HG02571 (cell line): ENCODE measurements at regions not wholly inside any gene's neighbourhood (a gene's known extent, or its start where the extent isn't known, plus 50 kb on each side); places are given as distances from the start of the nearest gene placed in this dataset.
"Not testable (repeated sequence)": the region's sequence is repeated elsewhere in the genome, so short reads cannot be mapped to it uniquely, and the experiment has no call there.

Experiments used
- ATAC-seq: cut with Tn5 transposase; IDR thresholded peaks from one replicate; pipeline ENCODE4 v1.9.1; 2021; ENCODE audit warnings: mild to moderate bottlenecking, moderate library complexity; ENCODE audit not compliant: unreplicated experiment

DNA sequence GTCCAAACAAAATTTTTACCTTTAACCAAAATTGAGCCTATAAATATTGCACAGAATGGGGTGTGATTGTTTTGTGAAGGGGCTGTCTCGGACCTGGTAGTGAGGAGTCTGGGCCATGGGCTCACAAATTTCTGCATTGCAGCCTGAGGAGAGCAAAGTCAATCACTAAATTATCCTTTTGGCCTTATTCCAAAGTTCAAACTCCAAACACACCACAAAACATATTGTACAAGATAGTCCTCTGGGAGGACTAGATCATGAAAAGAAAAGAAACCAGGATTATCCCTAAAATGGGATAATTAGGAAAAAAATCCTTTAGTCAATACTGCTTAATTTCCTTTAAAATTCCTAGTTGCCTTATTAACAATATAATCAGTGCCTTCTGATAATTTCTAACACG lies 115.5 kb downstream of the BUB3 start:
- no peak for ATAC-seq

DNA sequence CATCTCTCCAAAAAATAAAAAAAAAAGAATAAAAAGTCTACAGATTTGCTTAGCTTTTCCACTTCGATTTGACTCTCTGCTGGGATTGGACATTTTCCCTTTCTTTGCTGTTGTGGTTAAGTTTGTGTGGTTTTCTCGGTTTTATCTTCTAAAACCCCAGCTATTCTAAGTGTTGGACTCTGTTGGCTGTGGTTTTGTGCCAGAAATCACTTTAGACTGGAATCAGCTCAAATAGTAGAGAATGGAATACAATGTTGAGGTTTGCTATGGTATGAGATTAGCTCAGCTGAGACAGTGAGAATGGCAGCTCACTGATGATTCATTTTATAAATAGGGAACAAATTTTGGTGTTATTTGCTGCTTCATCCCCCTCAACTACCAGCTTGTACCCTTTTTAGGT lies 116.0 kb downstream of the BUB3 start:
- ATAC-seq, result no peak

DNA sequence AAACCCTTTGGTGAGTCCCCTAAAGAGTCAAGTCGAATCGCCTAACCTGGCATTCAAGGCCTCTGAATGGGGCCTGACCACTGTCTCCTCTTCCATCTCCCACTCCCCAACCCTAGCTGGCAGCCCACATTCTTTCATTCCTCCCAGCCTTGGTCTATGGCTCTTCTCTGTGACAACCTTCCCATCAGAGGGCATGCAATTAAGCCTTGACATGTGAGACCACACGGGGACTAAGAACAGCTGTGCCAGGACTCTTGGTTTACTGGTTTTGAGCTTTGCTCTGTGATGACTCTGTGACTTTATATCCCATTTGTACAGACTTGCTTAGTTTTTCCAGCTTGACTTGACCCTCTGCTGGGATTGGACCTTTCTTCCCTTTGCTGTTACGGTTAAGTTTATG lies 116.6 kb downstream of the BUB3 start:
- ATAC-seq, result no peak

DNA sequence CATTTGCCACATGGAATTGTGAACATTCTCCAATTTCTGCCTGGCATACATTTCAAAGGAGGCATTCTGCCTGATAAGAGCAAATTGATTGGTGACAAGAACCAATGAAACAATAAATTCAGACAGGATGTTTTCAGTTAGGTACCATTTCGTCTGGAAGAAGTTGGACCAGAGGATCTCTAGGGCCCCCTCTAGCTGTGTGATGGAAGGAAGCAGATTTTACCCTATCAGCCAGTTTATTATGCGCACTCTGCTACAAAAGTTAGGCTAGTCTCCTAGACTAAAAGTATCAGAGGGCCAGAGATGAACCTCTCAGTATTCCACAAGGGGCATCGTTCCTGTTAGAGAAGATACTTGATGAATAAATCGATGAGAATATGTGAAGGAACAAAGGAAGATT lies 118.0 kb downstream of the BUB3 start:
- ATAC-seq, result no peak

DNA sequence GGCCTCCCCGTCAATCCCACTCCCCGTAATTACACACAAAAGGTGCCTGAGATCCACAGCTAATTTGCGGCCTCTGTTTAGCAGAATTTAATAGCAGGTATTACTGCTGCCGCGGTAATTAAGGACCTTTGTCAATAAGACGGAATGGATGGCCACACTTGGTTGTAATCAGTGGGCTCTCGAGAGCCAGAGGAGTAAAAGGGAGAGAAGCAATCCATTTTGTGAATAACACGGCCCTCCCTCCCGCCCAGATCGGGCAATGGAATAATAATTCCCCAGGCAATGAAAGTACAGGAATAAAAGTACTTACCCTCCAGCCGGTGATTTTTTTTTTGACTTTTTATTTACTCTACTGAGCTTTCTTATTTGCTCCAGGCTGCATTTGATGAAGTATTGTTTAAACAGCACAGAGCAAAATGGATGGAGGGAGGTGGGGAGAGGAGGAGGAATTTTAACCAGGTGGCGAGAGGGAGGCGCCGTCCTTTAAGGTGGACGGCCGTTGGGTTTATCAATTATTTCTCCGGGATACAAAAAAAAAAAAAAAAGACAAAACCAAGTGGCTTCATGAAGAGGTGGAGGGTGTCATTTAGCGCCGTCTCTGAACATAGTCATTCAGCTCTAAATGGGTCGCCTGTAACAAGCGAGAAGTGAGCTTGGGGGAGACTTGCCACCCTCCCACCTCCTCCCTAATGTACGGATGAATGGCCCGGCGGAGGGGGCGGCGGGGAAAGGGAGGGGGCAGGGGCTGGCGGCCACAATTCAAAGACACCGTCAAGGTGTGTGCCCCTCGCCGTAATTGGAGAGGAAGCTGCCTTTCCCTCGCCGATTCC lies 120.3 kb downstream of the BUB3 start:
- no peak for ATAC-seq

DNA sequence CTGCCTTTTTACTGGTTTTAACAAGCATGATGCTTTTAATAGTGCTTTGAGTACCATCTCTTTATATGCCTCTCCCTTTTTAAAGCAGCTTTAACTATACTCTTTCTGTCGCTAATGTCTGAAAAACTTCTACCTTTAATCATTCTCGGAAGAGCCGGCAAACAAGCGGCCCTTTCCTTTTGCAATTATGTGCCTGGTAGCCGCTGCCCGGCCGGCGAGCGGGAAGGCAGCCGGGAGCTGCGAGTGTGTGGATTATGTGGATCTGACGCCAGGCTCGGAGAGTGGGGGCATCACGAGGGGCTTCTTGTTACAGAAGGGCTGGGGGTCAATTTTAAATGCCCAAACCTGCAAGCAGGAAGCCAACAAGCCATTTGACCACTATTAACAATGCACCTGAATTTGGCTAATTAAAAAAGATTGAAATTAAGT lies 120.9 kb downstream of the BUB3 start:
- ATAC-seq, result no peak

DNA sequence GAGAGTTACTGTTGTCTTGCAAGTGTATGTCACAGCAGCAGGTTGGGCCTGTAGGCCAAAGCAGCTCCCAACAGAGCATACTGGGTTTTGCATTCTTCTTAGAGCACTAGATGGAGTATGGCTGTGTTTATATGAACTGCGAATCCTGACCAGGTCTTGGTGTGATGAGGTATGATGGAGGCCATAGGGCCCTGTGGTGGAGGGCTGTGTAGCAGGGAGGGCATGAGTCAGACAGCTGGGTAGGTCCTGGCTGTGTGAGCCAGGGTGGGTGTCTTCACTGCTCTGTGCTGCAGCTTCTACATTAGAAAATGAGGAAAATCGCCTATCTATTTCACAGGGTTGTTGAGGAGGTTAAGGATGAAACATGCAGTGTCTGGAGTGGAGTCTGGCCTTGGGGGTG lies 124.2 kb downstream of the BUB3 start:
- ATAC-seq, result no peak

DNA sequence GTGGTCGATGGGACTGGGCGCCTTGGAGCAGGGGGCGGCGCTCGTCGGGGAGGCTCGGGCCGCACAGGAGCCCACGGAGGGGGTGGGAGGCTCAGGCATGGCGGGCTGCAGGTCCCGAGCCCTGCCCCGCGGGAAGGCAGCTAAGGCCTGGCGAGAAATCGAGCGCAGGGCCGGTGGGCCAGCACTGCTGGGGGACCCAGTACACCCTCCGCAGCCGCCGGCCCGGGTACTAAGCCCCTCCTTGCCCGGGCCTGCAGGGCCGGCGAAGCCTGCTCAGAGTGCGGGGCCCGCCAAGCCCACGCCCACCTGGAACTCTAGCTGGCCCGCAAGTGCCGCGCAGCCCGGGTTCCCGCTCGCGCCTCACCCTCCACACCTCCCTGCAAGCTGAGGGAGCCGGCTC lies 129.2 kb downstream of the BUB3 start:
- ATAC-seq, result not testable (repeated sequence)

DNA sequence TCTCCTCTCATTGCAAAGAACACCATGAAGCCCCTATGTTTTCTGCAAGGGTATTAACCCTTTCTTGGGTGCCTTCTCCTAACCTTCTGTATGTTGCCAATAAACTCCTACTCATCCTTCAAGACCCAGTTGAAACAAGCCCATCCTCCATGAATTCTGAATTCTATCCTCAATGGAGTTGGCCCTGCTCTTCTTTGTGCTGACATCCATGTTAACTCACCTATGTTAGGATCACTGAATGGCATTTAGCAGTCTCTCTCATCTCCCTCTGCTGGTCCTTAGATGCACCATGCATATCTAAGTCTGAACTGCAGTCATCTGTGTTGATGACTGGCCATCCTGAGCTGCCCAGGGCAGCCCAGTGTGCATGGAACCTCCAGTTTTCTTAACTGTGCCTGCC lies 129.8 kb downstream of the BUB3 start:
- ATAC-seq, result no peak

DNA sequence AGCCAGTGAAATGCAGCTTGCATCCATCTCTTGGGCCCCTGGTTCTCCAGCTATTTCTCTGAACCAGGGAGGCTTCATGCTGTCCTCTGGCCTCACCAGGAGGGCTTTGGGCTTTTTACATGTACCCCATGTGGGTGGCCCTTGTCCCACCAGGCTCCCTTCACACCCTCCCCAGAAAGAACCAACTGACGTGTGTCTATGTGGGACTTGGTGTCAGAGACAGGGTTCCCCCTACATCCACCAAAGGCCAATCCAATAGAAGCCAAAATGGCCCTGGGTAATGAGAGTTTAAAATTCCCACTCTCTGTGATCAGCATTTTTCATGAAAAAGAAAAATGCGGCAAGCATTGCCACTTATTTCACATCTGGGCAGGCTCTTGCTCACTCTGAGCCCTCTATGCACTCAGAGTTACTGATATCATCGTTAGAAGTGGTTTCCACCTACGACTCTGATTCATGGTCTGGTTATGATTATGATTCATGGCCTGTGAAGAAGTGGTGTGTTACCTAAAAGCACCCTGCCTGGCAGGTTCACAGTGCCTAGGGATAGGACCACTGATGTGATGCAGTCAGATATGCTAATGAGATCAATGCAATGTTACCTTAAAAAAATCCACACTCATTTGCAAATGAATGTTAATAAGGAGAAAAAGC lies 133.5 kb downstream of the BUB3 start:
- ATAC-seq, result no peak

DNA sequence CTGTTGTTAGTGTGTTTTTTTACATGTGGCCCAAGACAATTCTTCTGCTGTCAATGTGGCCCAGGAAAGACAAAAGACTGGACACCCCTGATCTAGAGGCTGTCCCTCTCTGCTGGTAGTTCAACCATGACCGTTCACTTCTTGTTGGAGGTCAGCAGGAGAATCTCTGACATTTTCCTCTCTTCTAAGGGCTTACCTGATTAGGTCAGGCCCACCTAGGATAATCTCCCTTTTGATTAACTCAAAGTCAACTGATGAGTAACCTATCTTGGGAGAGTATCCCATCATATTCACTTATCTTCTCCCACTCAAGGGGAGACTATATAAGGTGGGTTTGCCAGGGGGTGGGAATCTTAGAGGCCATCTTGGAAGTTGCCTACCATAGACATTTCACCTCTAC lies 135.2 kb downstream of the BUB3 start:
- ATAC-seq, result no peak

DNA sequence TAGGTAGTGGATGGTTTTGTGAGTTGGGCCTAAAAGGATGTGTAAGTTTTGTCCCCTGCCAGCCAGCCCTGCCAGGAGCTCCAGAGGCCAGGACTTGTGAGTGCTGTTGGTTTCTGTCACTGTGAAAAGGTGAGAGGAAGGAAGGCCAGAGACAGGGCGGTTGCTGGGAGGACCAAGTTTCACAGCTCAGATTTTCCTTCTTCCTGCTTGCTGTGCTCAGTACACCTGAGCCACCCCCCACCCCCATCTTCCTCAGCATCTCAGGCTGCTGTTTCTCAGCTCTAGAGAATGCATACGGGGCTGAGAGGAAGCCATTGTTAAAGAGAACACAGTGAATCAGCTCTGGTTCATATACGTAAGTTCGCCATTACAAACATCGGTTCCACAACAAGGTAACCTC lies 139.9 kb downstream of the BUB3 start:
- ATAC-seq, result no peak

DNA sequence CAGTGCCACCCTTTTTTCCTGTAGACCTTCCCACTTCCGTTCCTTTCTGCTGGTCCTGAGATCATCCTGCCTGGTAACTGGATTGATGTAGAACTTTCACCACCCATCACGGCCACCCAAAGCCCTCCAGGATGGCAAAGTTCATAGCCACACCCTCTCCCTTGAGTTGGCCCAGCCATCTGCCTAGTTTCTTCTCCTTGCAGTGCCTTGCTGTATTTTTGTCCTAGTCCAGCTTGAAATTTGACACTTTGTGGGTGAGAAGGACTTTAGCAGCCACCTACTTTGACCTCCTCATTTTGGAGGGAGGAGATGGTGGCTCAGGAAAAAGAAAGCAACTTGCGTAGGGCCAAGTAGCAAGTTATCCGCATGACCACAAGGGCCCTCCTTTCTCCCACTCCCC lies 140.7 kb downstream of the BUB3 start:
- ATAC-seq, result no peak

DNA sequence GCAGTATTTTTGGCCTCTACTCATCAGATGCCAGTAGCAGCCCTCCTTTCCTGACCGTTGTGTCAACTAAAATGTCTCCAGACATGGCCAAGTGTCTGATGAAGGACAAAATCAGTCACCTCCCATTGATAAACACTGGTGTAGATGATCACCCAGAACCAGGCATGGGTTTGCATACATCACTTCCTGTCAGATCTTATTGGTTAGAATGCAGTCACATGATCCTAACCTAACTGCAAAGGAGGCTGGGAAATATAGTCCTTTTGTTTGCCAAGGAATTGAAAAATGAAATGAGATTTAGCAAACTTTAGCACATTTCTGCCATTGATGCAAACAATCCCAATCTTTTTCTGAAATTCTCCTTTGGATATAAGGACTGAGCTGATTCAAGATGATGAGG lies 141.4 kb downstream of the BUB3 start:
- no peak for ATAC-seq

DNA sequence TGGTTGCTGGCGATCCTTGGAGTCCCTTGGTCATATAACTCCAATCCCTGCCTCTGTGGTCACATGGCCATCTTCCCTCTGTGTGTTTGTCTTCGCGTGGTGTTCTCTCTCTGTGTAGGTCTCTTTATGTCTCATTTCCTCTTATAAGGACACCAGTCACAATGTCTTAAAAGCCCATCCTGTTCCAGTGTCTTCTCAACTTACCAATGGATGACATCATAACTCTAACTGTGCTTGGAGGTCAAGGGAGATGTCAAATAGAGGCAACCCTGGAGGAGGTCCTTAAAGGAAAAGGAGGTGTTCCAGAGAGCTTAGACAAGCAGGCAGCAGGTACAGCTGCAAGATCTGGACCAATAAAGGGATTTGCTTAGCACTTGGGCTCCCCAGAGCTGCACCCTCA lies 143.0 kb downstream of the BUB3 start:
- ATAC-seq, result no peak

DNA sequence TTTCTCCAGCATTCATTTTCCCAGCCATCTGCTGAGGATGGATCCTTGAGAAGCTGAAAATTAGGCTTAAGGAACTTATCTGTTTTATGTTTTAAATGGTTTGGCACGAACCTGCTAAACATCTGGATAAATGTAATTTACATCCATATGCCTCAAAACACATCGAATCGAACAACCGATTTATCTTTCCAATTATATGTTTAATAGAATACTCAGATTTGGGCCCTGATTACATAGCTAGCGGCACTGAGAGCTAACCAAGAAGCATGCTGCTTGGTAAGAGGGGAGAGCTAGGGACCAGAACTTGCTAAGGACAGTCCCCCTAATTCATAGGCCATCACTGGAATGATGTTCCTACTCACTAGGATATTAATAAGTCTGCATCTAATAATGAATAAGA lies 144.4 kb downstream of the BUB3 start:
- ATAC-seq, result no peak

DNA sequence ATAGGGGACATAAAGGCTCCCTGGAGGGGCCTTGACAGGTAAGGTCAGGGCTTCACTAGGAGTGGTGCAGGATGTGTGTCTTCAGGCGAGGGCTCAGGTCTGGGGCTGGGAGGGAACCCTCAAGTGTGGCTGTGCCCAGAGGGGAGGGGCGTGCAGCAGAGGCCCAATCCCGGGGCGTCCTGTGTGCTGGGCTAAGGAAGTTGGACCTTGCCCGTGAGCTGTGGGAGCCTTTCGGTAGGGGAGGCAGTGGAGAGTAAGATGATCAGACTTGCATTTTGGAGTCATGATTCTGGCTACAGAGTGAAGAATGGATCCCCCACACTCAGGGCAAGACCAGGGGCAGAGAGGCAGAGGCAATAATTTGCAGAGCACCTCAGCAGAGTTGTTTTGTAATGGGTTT lies 145.4 kb downstream of the BUB3 start:
- no peak for ATAC-seq

DNA sequence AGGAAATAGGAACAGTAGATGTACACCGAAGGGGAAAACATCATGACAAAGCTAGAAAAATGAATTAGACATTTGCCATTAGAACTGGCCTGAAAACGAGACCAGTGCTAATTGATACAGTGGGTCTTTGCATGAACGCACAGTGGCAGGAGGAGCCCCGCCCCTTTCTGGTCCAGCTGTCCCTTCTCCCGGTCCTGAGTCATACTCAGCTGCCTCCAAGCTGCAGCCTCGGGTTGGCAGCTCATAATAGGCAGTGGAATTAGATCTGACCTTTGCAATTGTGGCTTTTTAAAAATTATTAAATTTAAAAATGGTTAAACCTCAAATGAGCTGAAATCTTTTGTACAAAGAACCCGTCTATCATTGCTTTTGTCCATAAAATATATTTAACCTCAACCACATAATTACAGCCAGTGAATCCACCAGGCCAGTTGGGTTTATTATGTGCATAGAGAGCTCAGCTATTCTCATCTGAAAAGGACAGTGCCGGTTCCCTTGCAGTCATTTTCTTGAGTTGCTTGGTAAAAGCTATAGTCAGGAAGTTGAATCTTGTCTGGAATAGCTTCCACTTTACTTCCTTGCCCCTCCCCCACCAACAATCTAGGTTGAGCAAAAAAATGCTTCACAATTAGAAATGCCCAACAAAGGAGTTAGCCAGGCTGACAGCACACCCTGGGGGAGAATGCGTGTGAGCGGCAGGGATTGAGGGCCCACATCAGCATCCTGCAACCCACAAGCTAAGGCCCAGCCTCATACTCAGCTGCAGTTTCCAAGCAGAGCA lies 147.1 kb downstream of the BUB3 start:
- no peak for ATAC-seq

DNA sequence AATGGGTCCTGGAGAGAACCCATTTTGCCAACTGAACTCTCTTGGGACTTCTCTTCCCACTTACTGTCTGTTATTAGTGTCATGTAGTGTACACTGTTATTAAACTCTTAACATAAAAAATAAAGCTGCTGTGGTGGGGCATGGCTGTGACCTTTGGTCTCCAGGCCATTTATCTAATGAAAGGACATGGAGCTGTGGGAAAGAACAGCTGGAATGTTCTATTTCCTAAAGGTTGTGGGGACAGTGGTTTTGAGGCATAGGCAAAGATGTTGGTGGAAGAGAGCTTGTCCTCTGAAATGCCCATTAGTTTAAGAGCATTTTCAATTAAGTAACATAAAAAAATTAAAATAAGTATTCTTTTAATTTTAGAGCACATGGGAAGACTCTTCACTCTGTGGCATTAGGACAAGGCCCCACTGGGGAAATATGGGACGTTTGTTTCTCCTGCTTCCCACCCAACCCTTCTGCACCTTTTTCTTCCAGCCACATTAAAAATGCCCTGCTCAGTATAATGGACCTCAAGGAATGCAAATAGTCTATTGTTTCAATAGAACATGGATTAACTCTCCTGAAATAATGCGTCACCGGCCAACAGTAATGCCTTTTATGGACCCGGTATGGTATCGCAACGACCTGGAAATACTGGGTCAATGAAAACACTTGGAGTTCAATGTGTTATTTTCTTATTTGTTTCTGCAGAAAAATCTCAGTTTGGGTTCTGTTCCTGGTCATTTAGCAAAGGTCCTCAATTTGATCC lies 149.6 kb downstream of the BUB3 start:
- no peak for ATAC-seq

DNA sequence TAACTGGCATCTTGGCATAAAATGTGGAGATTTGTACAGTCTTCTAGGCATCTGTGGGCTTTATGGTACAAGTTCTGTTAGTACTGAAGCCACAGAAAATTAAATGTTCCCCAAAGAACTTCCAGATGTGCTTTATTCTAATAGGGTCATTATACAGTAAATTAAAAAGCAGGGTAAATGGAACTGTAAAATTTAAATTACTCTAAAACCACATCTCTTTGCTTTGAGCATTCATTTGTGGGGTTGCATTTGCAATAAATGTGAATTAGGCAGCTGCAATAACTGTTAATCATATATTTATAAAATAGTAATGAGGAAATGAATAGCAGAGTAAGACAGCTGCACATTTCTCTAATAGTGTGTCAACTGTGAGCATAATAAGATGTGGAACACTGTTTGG lies 151.5 kb downstream of the BUB3 start:
- no peak for ATAC-seq

DNA sequence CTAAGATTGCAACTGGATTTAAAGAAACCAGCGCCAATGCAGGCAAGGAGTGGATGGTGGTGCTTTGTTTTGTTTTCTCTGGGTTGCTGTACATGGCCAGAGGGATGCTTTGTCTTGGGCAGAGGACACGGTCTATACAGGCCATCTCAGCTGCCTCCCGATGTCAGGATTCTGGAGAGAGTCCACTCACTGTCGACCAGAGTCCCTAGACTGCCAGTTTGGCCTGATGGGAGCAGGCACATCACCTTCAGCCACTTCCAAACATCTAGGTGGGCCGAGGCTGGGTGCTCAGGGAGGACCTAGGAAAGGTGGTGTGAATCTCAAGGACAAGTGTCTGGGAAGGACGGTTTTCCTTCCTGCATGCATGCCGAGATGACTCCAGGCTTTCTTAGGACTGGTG lies 152.1 kb downstream of the BUB3 start:
- ATAC-seq, result no peak
